ENCODE measurements at regions not wholly inside any gene's neighbourhood (a gene's known extent, or its start where the extent isn't known, plus 50 kb on each side); places are given as distances from the start of the nearest gene placed in this dataset.

GRCh38 chr7:22582863-22583622 is 83.1 kb upstream of the STEAP1B start:
- Histone ChIP-seq H3K79me2 (ENCODE audit: insufficient read depth, low read length) (no peaks in the 10 kb centered on the region), H2AFZ (ENCODE audit: low read depth, low read length) (no peak overlapping the region), H4K20me1 (ENCODE audit: insufficient read depth, low read length) (no peaks in the 10 kb centered on the region), H3K4me3 (ENCODE audit: low read depth in 1 of 2, low read length in 2 of 2) (no peak overlapping the region), H3K27me3 (ENCODE audit: insufficient read depth, low read length, poor library complexity) (peaks cover 36% of the 10 kb centered on the region), H3K36me3 (ENCODE audit: insufficient read depth, low read length) (no peaks in the 10 kb centered on the region), H3K9ac (ENCODE audit: low read depth, low read length) (no peak overlapping the region), H3K4me2 (ENCODE audit: insufficient read depth, low read length) (no peak overlapping the region), H3K9me3 (ENCODE audit: insufficient read depth, low read length, severe bottlenecking) (no peaks in the 10 kb centered on the region), H3K27ac (ENCODE audit: low read length) (no peak overlapping the region), H3K4me1 (ENCODE audit: insufficient read depth, low read length) (no peaks in the 10 kb centered on the region)
- no peak for DNase-seq
- ATAC-seq (ENCODE audit: insufficient read depth, low read depth): no peak
- TF ChIP-seq EZH2 (IDR thresholded peaks at IDR 0.05; ENCODE audit: borderline replicate concordance, low read depth, low read length, severe bottlenecking) (no peak), CTCF (IDR thresholded peaks at IDR 0.05; ENCODE audit: borderline replicate concordance, extremely low read depth, low read length, poor library complexity, severe bottlenecking) (no peak)

- no peak overlapping the region for H3K4me3 ChIP-seq (ENCODE audit: low read depth in 1 of 2, low read length in 2 of 2)
- H3K4me1 ChIP-seq (ENCODE audit: insufficient read depth, low read length): no peaks in the 10 kb centered on the region
- H3K9me3 ChIP-seq (ENCODE audit: insufficient read depth, low read length, severe bottlenecking): no peaks in the 10 kb centered on the region
- no peak overlapping the region for H3K27ac ChIP-seq (ENCODE audit: low read length)
- TF ChIP-seq EZH2 (IDR thresholded peaks at IDR 0.05; ENCODE audit: borderline replicate concordance, low read depth, low read length, severe bottlenecking) (no peak), CTCF (IDR thresholded peaks at IDR 0.05; ENCODE audit: borderline replicate concordance, extremely low read depth, low read length, poor library complexity, severe bottlenecking) (no peak)
- H3K36me3 ChIP-seq (ENCODE audit: insufficient read depth, low read length): no peaks in the 10 kb centered on the region
- H3K79me2 ChIP-seq (ENCODE audit: insufficient read depth, low read length): no peaks in the 10 kb centered on the region
- no peak overlapping the region for H3K9ac ChIP-seq (ENCODE audit: low read depth, low read length)
- H3K27me3 ChIP-seq (ENCODE audit: insufficient read depth, low read length, poor library complexity): peaks cover 31% of the 10 kb centered on the region
- no peak overlapping the region for H3K4me2 ChIP-seq (ENCODE audit: insufficient read depth, low read length)
- no peaks in the 10 kb centered on the region for H4K20me1 ChIP-seq (ENCODE audit: insufficient read depth, low read length)
- H2AFZ ChIP-seq (ENCODE audit: low read depth, low read length): no peak overlapping the region
- ATAC-seq (ENCODE audit: insufficient read depth, low read depth) (no peak), DNase-seq (no peak)
Measured at GRCh38 chr7:22581099-22581498, 81.1 kb upstream of the STEAP1B start.

GRCh38 chr7:22579961-22580360 is 80.0 kb upstream of the STEAP1B start:
- H3K79me2 ChIP-seq (ENCODE audit: insufficient read depth, low read length): no peaks in the 10 kb centered on the region
- no peaks in the 10 kb centered on the region for H3K4me1 ChIP-seq (ENCODE audit: insufficient read depth, low read length)
- no peak overlapping the region for H3K4me3 ChIP-seq (ENCODE audit: low read depth in 1 of 2, low read length in 2 of 2)
- no peak overlapping the region for H3K27ac ChIP-seq (ENCODE audit: low read length)
- H3K27me3 ChIP-seq (ENCODE audit: insufficient read depth, low read length, poor library complexity): peaks cover 20% of the 10 kb centered on the region
- no peak overlapping the region for H3K4me2 ChIP-seq (ENCODE audit: insufficient read depth, low read length)
- H3K9me3 ChIP-seq (ENCODE audit: insufficient read depth, low read length, severe bottlenecking): no peaks in the 10 kb centered on the region
- H2AFZ ChIP-seq (ENCODE audit: low read depth, low read length): no peak overlapping the region
- no peak for ATAC-seq (ENCODE audit: insufficient read depth, low read depth)
- H4K20me1 ChIP-seq (ENCODE audit: insufficient read depth, low read length): no peaks in the 10 kb centered on the region
- TF ChIP-seq EZH2 (IDR thresholded peaks at IDR 0.05; ENCODE audit: borderline replicate concordance, low read depth, low read length, severe bottlenecking) (no peak), CTCF (IDR thresholded peaks at IDR 0.05; ENCODE audit: borderline replicate concordance, extremely low read depth, low read length, poor library complexity, severe bottlenecking) (no peak)
- no peak overlapping the region for H3K9ac ChIP-seq (ENCODE audit: low read depth, low read length)
- H3K36me3 ChIP-seq (ENCODE audit: insufficient read depth, low read length): no peaks in the 10 kb centered on the region
- no peak for DNase-seq

Measured in DND-41 (cell line).